Endothelial cell of umbilical vein (primary cell): ENCODE measurements at regions not wholly inside any gene's neighbourhood (a gene's known extent, or its start where the extent isn't known, plus 50 kb on each side); places are given as distances from the start of the nearest gene placed in this dataset.

ENCODE experiments used
- BruUV-seq: library from RNA; stranded (reverse); fragments of 400-500 nt; replicated peaks from 2 replicates; lab custom pipeline; 2021; lab: Mats Ljungman, UMichigan
- CTCF ChIA-PET: fragments of 300-600, 350-600 bp; sonication (Branson Sonifier 250); formaldehyde crosslinking; loops from one replicate; lab custom pipeline; 2021; ENCODE audit warnings: antibody characterized with exemption, inconsistent platforms; lab: Charles Lee
- POLR2A ChIA-PET: fragments of 300-600, 350-600 bp; sonication (Branson Sonifier 250); formaldehyde crosslinking; loops from one replicate; lab custom pipeline; 2021; ENCODE audit warnings: antibody characterized with exemption, inconsistent platforms; lab: Charles Lee
- DNase-seq: peaks from one replicate; pipeline ENCODE4 v3.0.0-alpha.2; 2011; ENCODE audit warnings: low read depth, low spot score
- FAIRE-seq: peaks from 2 replicates; lab custom pipeline; 2011; peaks lifted over from hg19 to GRCh38; lab: Jason Lieb, UNC
- H2AFZ ChIP-seq: 2 replicates; pipeline ENCODE4 v1.6.0; 2012; ENCODE audit warnings: low read depth, low read length, control low read depth, inconsistent platforms
- H3K27ac ChIP-seq: 2 replicates; pipeline ENCODE4 v1.5.1; 2011; ENCODE audit warnings: low read depth, mild to moderate bottlenecking, control low read depth, low read length, moderate library complexity; ENCODE audit not compliant: insufficient read depth
- H3K27me3 ChIP-seq, 2 experiments: 2 replicates each; pipeline versions ENCODE4 v1.6.0 to v1.6.1; 2011; ENCODE audit warnings: low read length in 2 of 2, mixed read lengths in 1 of 2; ENCODE audit not compliant: control insufficient read depth in 2 of 2, insufficient read depth in 2 of 2
- H3K36me3 ChIP-seq, 2 experiments: 2 replicates in 1 of 2; 3 replicates in 1 of 2; pipeline ENCODE4 v1.5.1; 2011; ENCODE audit warnings: low read length in 2 of 2, mild to moderate bottlenecking in 1 of 2, moderate library complexity in 1 of 2; ENCODE audit not compliant: control insufficient read depth in 2 of 2, insufficient read depth in 2 of 2; ENCODE audit errors: extremely low read depth in 1 of 2
- H3K4me1 ChIP-seq: 3 replicates; pipeline ENCODE4 v1.5.1; 2011; ENCODE audit warnings: mild to moderate bottlenecking, low read length; ENCODE audit not compliant: control insufficient read depth, insufficient read depth; ENCODE audit errors: extremely low read depth
- H3K4me2 ChIP-seq: 2 replicates; pipeline ENCODE4 v1.6.1; 2011; ENCODE audit warnings: low read length, control low read depth, mixed read lengths; ENCODE audit not compliant: insufficient read depth
- H3K4me3 ChIP-seq, 3 experiments: fragments of 200-600 bp in 1 of 3; sonication (generic), shearing (Covaris generic) in 1 of 3; replicated peaks in 1 of 3; 2 replicates each; pipeline ENCODE4 v1.5.1; 2011 to 2016; ENCODE audit warnings: control low read depth in 3 of 3, low read length in 3 of 3, mild to moderate bottlenecking in 2 of 3, inconsistent platforms in 1 of 3, low read depth in 1 of 3, moderate library complexity in 1 of 3; ENCODE audit not compliant: insufficient read depth in 1 of 3
- H3K79me2 ChIP-seq: 2 replicates; pipeline ENCODE4 v1.6.0; 2012; ENCODE audit warnings: low read length, inconsistent platforms; ENCODE audit not compliant: control insufficient read depth, insufficient read depth
- H3K9ac ChIP-seq: replicated peaks from 2 replicates; pipeline ENCODE3; 2011; ENCODE audit warnings: low read length, control low read depth; ENCODE audit not compliant: insufficient read depth; ENCODE audit errors: extremely low read depth
- H3K9me1 ChIP-seq: replicated peaks from 3 replicates; pipeline ENCODE4 v1.6.0; 2011; ENCODE audit warnings: mild to moderate bottlenecking, low read length; ENCODE audit not compliant: control insufficient read depth, insufficient read depth; ENCODE audit errors: extremely low read depth
- H3K9me3 ChIP-seq: replicated peaks from 2 replicates; pipeline ENCODE4 v1.5.1; 2012; ENCODE audit warnings: low read length, inconsistent platforms; ENCODE audit not compliant: control insufficient read depth, insufficient read depth
- H4K20me1 ChIP-seq: replicated peaks from 2 replicates; pipeline ENCODE3; 2011; ENCODE audit warnings: mild to moderate bottlenecking, low read length; ENCODE audit not compliant: control insufficient read depth, insufficient read depth; ENCODE audit errors: extremely low read depth
- EZH2 ChIP-seq: IDR thresholded peaks from 2 replicates; pipeline ENCODE4 v1.6.1; 2012; ENCODE audit warnings: borderline replicate concordance, low read depth, mild to moderate bottlenecking, moderate library complexity, low read length, inconsistent platforms; ENCODE audit not compliant: severe bottlenecking
- FOS ChIP-seq: IDR thresholded peaks from 2 replicates; pipeline ENCODE4 v1.6.1; 2011; ENCODE audit warnings: mild to moderate bottlenecking, low read length, moderate library complexity, borderline replicate concordance; ENCODE audit not compliant: insufficient read depth
- GATA2 ChIP-seq: IDR thresholded peaks from 2 replicates; pipeline ENCODE4 v1.7.0; 2011; ENCODE audit warnings: low read depth, mild to moderate bottlenecking, moderate library complexity, mixed read lengths, low read length; ENCODE audit not compliant: insufficient read length, insufficient read depth
- JUN ChIP-seq: IDR thresholded peaks from 2 replicates; pipeline ENCODE4 v1.6.1; 2011; ENCODE audit warnings: borderline replicate concordance, low read depth; ENCODE audit not compliant: insufficient read length, insufficient read depth
- MYC ChIP-seq: IDR thresholded peaks from one replicate; pipeline ENCODE4 v1.6.1; 2011; ENCODE audit warnings: mild to moderate bottlenecking, low read depth, low read length
- POLR2A ChIP-seq: IDR thresholded peaks from 2 replicates; pipeline ENCODE4 v1.6.1; 2012; ENCODE audit warnings: low read depth, mild to moderate bottlenecking, control low read depth, low read length
- POLR2AphosphoS5 ChIP-seq: IDR thresholded peaks from 2 replicates; pipeline ENCODE4 v1.6.1; 2012; ENCODE audit warnings: low read depth, mild to moderate bottlenecking, control low read depth, low read length, moderate library complexity; ENCODE audit not compliant: insufficient read depth
- dilution Hi-C: fragments of 300-500 bp; cut with MboI; formaldehyde crosslinking; loops from one replicate; pipeline ENCODE4 v1.15.0; 2019; ENCODE audit warnings: low sequenced_read_pairs; ENCODE audit not compliant: extremely low pct_ligation_motif_present
- intact Hi-C: fragments of 100-400 bp; cut with micrococcal nuclease; formaldehyde crosslinking; loops from one replicate; pipeline ENCODE4 v1.10.0; 2022
- TF ChIP-seq, protein P1 (sequence below): IDR thresholded peaks from 2 replicates; pipeline ENCODE4 v1.6.1; 2011; ENCODE audit not compliant: insufficient read depth, insufficient read length
- TF ChIP-seq, protein P2 (sequence below), 2 donors: IDR thresholded peaks; 1 replicate in 1 of 2; 2 replicates in 1 of 2; pipeline ENCODE4 v1.5.1; 2011; ENCODE audit warnings: low read length in 2 of 2, mild to moderate bottlenecking in 2 of 2, moderate library complexity in 2 of 2, control low read depth in 1 of 2, inconsistent platforms in 1 of 2, low read depth in 1 of 2; ENCODE audit not compliant: insufficient read depth in 1 of 2; ENCODE audit errors: extremely low read depth in 1 of 2

DNA sequence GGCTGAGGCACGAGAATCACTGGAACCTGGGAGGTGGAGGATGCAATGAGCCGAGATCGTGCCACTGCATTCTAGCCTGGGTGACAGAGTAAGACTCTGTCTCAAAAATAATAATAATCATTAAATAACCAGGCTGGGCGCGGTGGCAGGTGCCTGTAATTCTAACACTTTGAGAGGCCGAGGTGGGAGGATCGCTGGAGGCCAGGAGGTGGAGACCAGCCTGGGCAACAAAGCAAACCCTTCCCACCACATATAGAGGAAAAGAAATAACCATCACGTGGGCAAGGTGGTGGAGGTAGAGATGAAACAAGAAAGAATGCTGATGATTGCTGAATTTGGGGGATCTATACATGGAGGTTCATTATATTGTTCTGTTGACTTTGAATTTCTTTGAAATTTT lies 63.4 kb upstream of the PIM1 start:
- dilution Hi-C loops = no loop called here
- Histone ChIP-seq H3K4me3 (no peak overlapping the region), H3K79me2 (no peaks in the 10 kb centered on the region), H3K4me2 (no peak overlapping the region), H3K9me3 (no peaks in the 10 kb centered on the region), H3K9ac (no peak overlapping the region), H4K20me1 (no peaks in the 10 kb centered on the region), H3K36me3 (no peaks in the 10 kb centered on the region), H3K27ac (no peak overlapping the region), H2AFZ (no peak overlapping the region), H3K9me1 (no peaks in the 10 kb centered on the region), H3K27me3 (peaks cover 0 to 6% of the 10 kb centered on the region in 2 experiments), H3K4me1 (peaks cover 18% of the 10 kb centered on the region)
- no peak for TF ChIP-seq JUN
- TF ChIP-seq FOS = no peak
- no peak for TF ChIP-seq EZH2
- no peak for TF ChIP-seq POLR2A
- FAIRE-seq (peak; percentile 15), DNase-seq (no peak)
- BruUV-seq = no TSS peak
- ChIA-PET CTCF (no interaction called here), POLR2A (no interaction called here)
- intact Hi-C loops = no loop called here

DNA sequence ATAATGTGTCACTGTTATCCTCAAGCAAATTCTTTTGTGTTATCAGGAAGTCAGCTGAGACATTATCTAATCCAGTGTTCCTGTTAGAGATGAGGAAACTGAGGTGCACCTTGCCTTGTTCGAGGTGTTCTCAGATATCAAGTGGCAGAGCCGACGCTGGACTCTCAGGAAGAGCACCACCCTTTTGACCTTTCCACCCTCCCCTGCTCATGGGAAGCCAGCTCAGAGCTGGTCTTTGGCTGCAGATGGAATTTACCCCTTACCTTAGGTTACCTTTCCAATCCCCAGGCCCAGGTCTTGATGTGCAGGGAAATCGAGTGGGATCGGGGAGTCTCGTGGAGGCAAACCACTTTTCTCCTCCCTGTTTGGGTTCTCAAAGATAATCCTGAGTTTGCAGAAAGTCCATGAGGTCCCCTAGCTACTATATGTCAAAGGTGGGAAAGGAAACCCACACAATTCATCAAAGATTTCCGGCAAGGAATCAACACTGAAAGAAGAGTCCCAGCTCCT lies 62.9 kb upstream of the PIM1 start:
- dilution Hi-C loops (no loop called here), intact Hi-C loops (no loop called here)
- no peak for DNase-seq
- H3K27ac ChIP-seq = no peak overlapping the region
- H3K4me3 ChIP-seq = no peak overlapping the region
- BruUV-seq = no TSS peak
- POLR2A ChIA-PET = no interaction called here
- no peak overlapping the region for H2AFZ ChIP-seq
- no peaks in the 10 kb centered on the region for H3K9me1 ChIP-seq
- no peak overlapping the region for H3K9ac ChIP-seq
- H3K79me2 ChIP-seq = no peaks in the 10 kb centered on the region
- TF ChIP-seq FOS (no peak), POLR2A (no peak), MYC (no peak), EZH2 (no peak), GATA2 (no peak), POLR2AphosphoS5 (no peak), JUN (no peak)
- TF ChIP-seq, protein P1, sequence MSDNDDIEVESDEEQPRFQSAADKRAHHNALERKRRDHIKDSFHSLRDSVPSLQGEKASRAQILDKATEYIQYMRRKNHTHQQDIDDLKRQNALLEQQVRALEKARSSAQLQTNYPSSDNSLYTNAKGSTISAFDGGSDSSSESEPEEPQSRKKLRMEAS = no peak
- TF ChIP-seq, protein P2, sequence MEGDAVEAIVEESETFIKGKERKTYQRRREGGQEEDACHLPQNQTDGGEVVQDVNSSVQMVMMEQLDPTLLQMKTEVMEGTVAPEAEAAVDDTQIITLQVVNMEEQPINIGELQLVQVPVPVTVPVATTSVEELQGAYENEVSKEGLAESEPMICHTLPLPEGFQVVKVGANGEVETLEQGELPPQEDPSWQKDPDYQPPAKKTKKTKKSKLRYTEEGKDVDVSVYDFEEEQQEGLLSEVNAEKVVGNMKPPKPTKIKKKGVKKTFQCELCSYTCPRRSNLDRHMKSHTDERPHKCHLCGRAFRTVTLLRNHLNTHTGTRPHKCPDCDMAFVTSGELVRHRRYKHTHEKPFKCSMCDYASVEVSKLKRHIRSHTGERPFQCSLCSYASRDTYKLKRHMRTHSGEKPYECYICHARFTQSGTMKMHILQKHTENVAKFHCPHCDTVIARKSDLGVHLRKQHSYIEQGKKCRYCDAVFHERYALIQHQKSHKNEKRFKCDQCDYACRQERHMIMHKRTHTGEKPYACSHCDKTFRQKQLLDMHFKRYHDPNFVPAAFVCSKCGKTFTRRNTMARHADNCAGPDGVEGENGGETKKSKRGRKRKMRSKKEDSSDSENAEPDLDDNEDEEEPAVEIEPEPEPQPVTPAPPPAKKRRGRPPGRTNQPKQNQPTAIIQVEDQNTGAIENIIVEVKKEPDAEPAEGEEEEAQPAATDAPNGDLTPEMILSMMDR (IDR thresholded peaks at IDR 0.05; ENCODE audit: extremely low read depth in 1 of 2, insufficient read depth in 1 of 2, low read depth in 1 of 2, low read length in 2 of 2) = no peak
- FAIRE-seq = no peak
- peaks cover 18% of the 10 kb centered on the region for H3K4me1 ChIP-seq
- CTCF ChIA-PET = no interaction called here
- no peaks in the 10 kb centered on the region for H3K9me3 ChIP-seq
- no peak overlapping the region for H3K4me2 ChIP-seq
- peaks cover 2 to 6% of the 10 kb centered on the region in 2 experiments for H3K27me3 ChIP-seq
- H3K36me3 ChIP-seq = no peaks in the 10 kb centered on the region
- no peaks in the 10 kb centered on the region for H4K20me1 ChIP-seq
